Astrocyte (in vitro differentiated cells and primary cell): ENCODE measurements at regions not wholly inside any gene's neighbourhood (a gene's known extent, or its start where the extent isn't known, plus 50 kb on each side); places are given as distances from the start of the nearest gene placed in this dataset.

Experiments
- DNase-seq: peaks from one replicate; pipeline ENCODE4 v3.0.0-alpha.2; 2010; ENCODE audit warnings: low read depth
- FAIRE-seq: peaks from 2 replicates; lab custom pipeline; 2011; peaks lifted over from hg19 to GRCh38; lab: Jason Lieb, UNC
- H2AFZ ChIP-seq: 2 replicates; pipeline ENCODE4 v1.6.0; 2012; ENCODE audit warnings: low read depth, low read length, inconsistent platforms
- H3K27ac ChIP-seq: 2 replicates; pipeline ENCODE4 v1.5.1; 2011; ENCODE audit warnings: low read depth, low read length, inconsistent platforms
- H3K27me3 ChIP-seq: 2 replicates; pipeline ENCODE4 v1.6.0; 2011; ENCODE audit warnings: low read length, inconsistent platforms; ENCODE audit not compliant: insufficient read depth
- H3K36me3 ChIP-seq: 2 replicates; pipeline ENCODE4 v1.5.1; 2011; ENCODE audit warnings: low read length, inconsistent platforms; ENCODE audit not compliant: insufficient read depth
- H3K4me1 ChIP-seq: 2 replicates; pipeline ENCODE4 v1.5.1; 2011; ENCODE audit warnings: low read length, inconsistent platforms; ENCODE audit not compliant: insufficient read depth
- H3K4me2 ChIP-seq: 2 replicates; pipeline ENCODE4 v1.6.0; 2012; ENCODE audit warnings: low read length, inconsistent platforms
- H3K4me3 ChIP-seq: 2 replicates; pipeline ENCODE4 v1.5.1; 2011; ENCODE audit warnings: low read depth, mild to moderate bottlenecking, low read length, inconsistent platforms; ENCODE audit not compliant: insufficient read depth
- H3K79me2 ChIP-seq: 2 replicates; pipeline ENCODE4 v1.6.0; 2012; ENCODE audit warnings: mild to moderate bottlenecking, low read length, inconsistent platforms; ENCODE audit not compliant: insufficient read depth
- H3K9ac ChIP-seq: 2 replicates; pipeline ENCODE4 v1.6.0; 2012; ENCODE audit warnings: mild to moderate bottlenecking, low read length, inconsistent platforms
- H3K9me3 ChIP-seq: 2 replicates; pipeline ENCODE4 v1.5.1; 2012; ENCODE audit warnings: low read depth, mild to moderate bottlenecking, low read length, inconsistent platforms; ENCODE audit not compliant: insufficient read depth
- H4K20me1 ChIP-seq: 2 replicates; pipeline ENCODE4 v1.6.0; 2012; ENCODE audit warnings: low read length, inconsistent platforms; ENCODE audit not compliant: insufficient read depth
- H3K27ac Mint-ChIP-seq: one replicate; pipeline ENCODE4 v1.8.0; 2021; ENCODE audit warnings: mild to moderate bottlenecking, mixed read lengths; ENCODE audit not compliant: unreplicated experiment
- H3K27me3 Mint-ChIP-seq: one replicate; pipeline ENCODE4 v1.8.0; 2021; ENCODE audit warnings: low read depth, mixed read lengths; ENCODE audit not compliant: unreplicated experiment
- H3K36me3 Mint-ChIP-seq: one replicate; pipeline ENCODE4 v1.8.0; 2021; ENCODE audit warnings: low read depth, mixed read lengths; ENCODE audit not compliant: unreplicated experiment
- H3K4me1 Mint-ChIP-seq: one replicate; pipeline ENCODE4 v1.8.0; 2021; ENCODE audit warnings: low read depth, mixed read lengths; ENCODE audit not compliant: unreplicated experiment
- H3K4me3 Mint-ChIP-seq: one replicate; pipeline ENCODE4 v1.8.0; 2021; ENCODE audit warnings: mild to moderate bottlenecking, moderate library complexity, mixed read lengths; ENCODE audit not compliant: unreplicated experiment
- H3K9me3 Mint-ChIP-seq: one replicate; pipeline ENCODE4 v1.8.0; 2021; ENCODE audit warnings: mild to moderate bottlenecking, mixed read lengths; ENCODE audit not compliant: unreplicated experiment
- EZH2 ChIP-seq: IDR thresholded peaks from 2 replicates; pipeline ENCODE4 v1.6.1; 2012; ENCODE audit warnings: mild to moderate bottlenecking, low read length, inconsistent platforms; ENCODE audit not compliant: insufficient read depth
- TF ChIP-seq, protein P1 (sequence below): IDR thresholded peaks from 2 replicates; pipeline ENCODE4 v1.5.1; 2011; ENCODE audit warnings: low read depth, mild to moderate bottlenecking, inconsistent platforms, low read length, moderate library complexity; ENCODE audit not compliant: insufficient read depth

DNA sequence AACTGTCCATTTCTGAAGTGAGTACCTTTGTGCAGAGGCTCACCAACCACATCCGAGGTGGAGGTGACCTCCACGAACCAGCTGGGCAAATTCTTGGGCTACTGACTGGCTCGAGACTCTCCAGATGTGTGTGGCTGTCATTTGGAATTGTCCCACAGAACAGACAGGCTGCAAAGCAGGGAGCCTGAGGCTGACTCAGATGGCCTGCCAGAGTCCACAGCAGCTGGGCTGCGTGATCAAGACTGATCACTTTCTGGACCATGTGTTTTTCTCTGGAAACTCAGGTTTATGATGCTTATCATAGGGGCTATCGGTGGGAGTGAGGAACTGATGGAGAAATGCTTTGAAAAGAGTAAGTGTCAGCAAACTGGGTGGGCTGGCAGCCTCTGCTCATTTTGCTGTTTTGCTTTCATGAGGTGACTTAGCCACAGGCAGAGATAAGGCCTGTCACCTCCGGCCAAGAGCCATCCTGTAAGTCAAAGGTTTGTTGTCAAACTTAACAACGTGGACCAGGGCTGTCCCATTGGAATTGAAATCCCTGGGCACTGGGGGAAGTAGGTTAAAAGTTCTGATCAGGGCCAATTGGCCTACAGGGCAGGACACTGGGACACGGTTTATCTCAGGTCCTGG lies 120.4 kb downstream of the LIPG start:
- peaks cover 4% of the 10 kb centered on the region for H3K9me3 Mint-ChIP-seq
- no peak for FAIRE-seq
- H3K36me3 ChIP-seq = no peaks in the 10 kb centered on the region
- no peak overlapping the region for H3K27ac Mint-ChIP-seq
- no peak overlapping the region for H3K27ac ChIP-seq
- H3K4me3 ChIP-seq = no peak overlapping the region
- TF ChIP-seq, protein P1, sequence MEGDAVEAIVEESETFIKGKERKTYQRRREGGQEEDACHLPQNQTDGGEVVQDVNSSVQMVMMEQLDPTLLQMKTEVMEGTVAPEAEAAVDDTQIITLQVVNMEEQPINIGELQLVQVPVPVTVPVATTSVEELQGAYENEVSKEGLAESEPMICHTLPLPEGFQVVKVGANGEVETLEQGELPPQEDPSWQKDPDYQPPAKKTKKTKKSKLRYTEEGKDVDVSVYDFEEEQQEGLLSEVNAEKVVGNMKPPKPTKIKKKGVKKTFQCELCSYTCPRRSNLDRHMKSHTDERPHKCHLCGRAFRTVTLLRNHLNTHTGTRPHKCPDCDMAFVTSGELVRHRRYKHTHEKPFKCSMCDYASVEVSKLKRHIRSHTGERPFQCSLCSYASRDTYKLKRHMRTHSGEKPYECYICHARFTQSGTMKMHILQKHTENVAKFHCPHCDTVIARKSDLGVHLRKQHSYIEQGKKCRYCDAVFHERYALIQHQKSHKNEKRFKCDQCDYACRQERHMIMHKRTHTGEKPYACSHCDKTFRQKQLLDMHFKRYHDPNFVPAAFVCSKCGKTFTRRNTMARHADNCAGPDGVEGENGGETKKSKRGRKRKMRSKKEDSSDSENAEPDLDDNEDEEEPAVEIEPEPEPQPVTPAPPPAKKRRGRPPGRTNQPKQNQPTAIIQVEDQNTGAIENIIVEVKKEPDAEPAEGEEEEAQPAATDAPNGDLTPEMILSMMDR = no peak
- TF ChIP-seq EZH2 = no peak
- no peak overlapping the region for H3K9ac ChIP-seq
- H3K27me3 ChIP-seq = no peaks in the 10 kb centered on the region
- no peak overlapping the region for H3K4me2 ChIP-seq
- peaks cover 7% of the 10 kb centered on the region for H3K4me1 Mint-ChIP-seq
- no peaks in the 10 kb centered on the region for H3K9me3 ChIP-seq
- H4K20me1 ChIP-seq = no peaks in the 10 kb centered on the region
- peaks cover 1% of the 10 kb centered on the region for H3K27me3 Mint-ChIP-seq
- H3K36me3 Mint-ChIP-seq = no peaks in the 10 kb centered on the region
- H2AFZ ChIP-seq = no peak overlapping the region
- no peak overlapping the region for H3K4me3 Mint-ChIP-seq
- DNase-seq = peak; percentile 49
- H3K79me2 ChIP-seq = no peaks in the 10 kb centered on the region
- H3K4me1 ChIP-seq = peaks cover 12% of the 10 kb centered on the region

DNA sequence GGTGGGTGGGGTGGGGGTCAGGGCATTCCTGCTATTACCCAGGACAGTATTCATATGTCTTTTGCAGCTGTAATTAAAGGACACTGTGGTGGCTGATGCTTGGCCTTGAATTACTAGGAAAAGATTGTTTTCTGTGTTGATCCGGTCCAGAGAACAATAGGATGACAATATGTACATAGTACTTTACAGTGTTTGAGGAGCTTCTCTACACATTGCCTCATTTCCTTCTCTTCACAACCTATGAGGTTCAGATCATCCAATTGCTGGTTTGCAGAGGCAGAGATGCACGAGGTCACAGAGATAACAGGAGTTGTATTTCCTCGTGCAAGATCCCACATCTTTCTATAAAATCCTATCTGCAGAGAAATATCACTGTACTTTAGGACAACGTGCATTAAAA lies 119.5 kb downstream of the LIPG start:
- Histone ChIP-seq H3K4me2 (no peak overlapping the region), H3K27me3 (no peaks in the 10 kb centered on the region), H3K9ac (no peak overlapping the region), H3K36me3 (no peaks in the 10 kb centered on the region), H3K79me2 (no peaks in the 10 kb centered on the region), H3K9me3 (no peaks in the 10 kb centered on the region), H2AFZ (no peak overlapping the region), H3K4me1 (peaks cover 12% of the 10 kb centered on the region), H4K20me1 (no peaks in the 10 kb centered on the region), H3K4me3 (no peak overlapping the region), H3K27ac (no peak overlapping the region)
- peaks cover 1% of the 10 kb centered on the region for H3K27me3 Mint-ChIP-seq
- H3K4me3 Mint-ChIP-seq = no peak overlapping the region
- FAIRE-seq (no peak), DNase-seq (no peak)
- TF ChIP-seq EZH2 = no peak
- TF ChIP-seq, protein P1 = no peak
- peaks cover 7% of the 10 kb centered on the region for H3K4me1 Mint-ChIP-seq
- H3K9me3 Mint-ChIP-seq = peaks cover 4% of the 10 kb centered on the region
- H3K27ac Mint-ChIP-seq = no peak overlapping the region
- H3K36me3 Mint-ChIP-seq = no peaks in the 10 kb centered on the region

DNA sequence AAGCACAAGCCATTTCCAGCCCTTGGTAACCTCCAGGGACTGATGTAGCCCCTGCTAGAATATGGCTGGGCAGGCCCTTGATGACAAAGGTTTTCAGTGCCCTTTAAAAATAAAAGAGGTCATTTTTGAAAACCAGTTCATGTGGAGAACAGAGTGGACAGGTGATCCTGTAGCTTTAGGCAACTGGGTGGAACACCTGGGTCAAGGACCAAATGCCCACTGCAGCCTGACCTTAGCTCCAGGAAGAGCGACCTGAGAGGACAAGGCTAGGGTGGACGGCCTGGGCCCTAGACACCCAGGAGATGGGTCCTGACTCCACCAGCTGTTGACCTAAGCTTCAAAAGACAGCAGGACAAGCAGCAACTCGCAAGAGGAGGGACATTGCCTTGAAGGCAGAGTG lies 116.6 kb downstream of the LIPG start:
- Histone ChIP-seq H3K9ac (no peak overlapping the region), H3K4me2 (no peak overlapping the region), H4K20me1 (no peaks in the 10 kb centered on the region), H3K27ac (no peak overlapping the region), H3K4me1 (no peaks in the 10 kb centered on the region), H3K9me3 (peaks cover 3% of the 10 kb centered on the region), H3K4me3 (no peak overlapping the region), H3K36me3 (no peaks in the 10 kb centered on the region), H2AFZ (no peak overlapping the region), H3K79me2 (no peaks in the 10 kb centered on the region), H3K27me3 (peaks cover 9% of the 10 kb centered on the region)
- Mint-ChIP-seq H3K4me3 (no peak overlapping the region), H3K9me3 (peaks cover 6% of the 10 kb centered on the region), H3K27me3 (peaks cover 22% of the 10 kb centered on the region), H3K27ac (no peak overlapping the region), H3K36me3 (no peaks in the 10 kb centered on the region), H3K4me1 (peaks cover 5% of the 10 kb centered on the region)
- DNase-seq (no peak), FAIRE-seq (no peak)
- TF ChIP-seq, protein P1 = no peak
- no peak for TF ChIP-seq EZH2
